ENCODE measurements at regions not wholly inside any gene's neighbourhood (a gene's known extent, or its start where the extent isn't known, plus 50 kb on each side); places are given as distances from the start of the nearest gene placed in this dataset.
"Not testable (repeated sequence)": the region's sequence is repeated elsewhere in the genome, so short reads cannot be mapped to it uniquely, and the experiment has no call there.

GRCh38 chr4:23091711-23092110 is 399.0 kb downstream of the GBA3 start:
- intact Hi-C loops (cut with DNase I): no loop called here
- WGBS: 18% methylated on average over 1 of the region's 1 CpG
- H3K4me3 ChIP-seq: no peak overlapping the region
- TF ChIP-seq CTCF (IDR thresholded peaks at IDR 0.05): no peak
- TF ChIP-seq POLR2AphosphoS5 (IDR thresholded peaks at IDR 0.05): no peak
- TF ChIP-seq POLR2A (IDR thresholded peaks at IDR 0.05): no peak
- no peak overlapping the region for H3K27ac ChIP-seq
- no peaks in the 10 kb centered on the region for H3K4me1 ChIP-seq (replicated peaks)
- no peaks in the 10 kb centered on the region for H3K9me3 ChIP-seq
- no peaks in the 10 kb centered on the region for H3K36me3 ChIP-seq
- no peaks in the 10 kb centered on the region for H3K27me3 ChIP-seq (replicated peaks; ENCODE audit: insufficient read depth)
- no peak for DNase-seq (ENCODE audit: low spot score)

GRCh38 chr4:23085249-23085568 is 392.5 kb downstream of the GBA3 start:
- H3K27ac ChIP-seq: no peak overlapping the region
- no peaks in the 10 kb centered on the region for H3K36me3 ChIP-seq
- no peaks in the 10 kb centered on the region for H3K4me1 ChIP-seq (replicated peaks)
- H3K27me3 ChIP-seq (replicated peaks; ENCODE audit: insufficient read depth): no peaks in the 10 kb centered on the region
- intact Hi-C loops (cut with DNase I): no loop called here
- H3K9me3 ChIP-seq: no peaks in the 10 kb centered on the region
- DNase-seq (ENCODE audit: low spot score): no peak
- TF ChIP-seq CTCF (IDR thresholded peaks at IDR 0.05): no peak
- TF ChIP-seq POLR2A (IDR thresholded peaks at IDR 0.05): no peak
- TF ChIP-seq POLR2AphosphoS5 (IDR thresholded peaks at IDR 0.05): no peak
- WGBS: 91% methylated on average over 2 of the region's 2 CpGs
- no peak overlapping the region for H3K4me3 ChIP-seq

GRCh38 chr4:23084559-23085248 is 392.0 kb downstream of the GBA3 start:
- H3K4me1 ChIP-seq (replicated peaks): no peaks in the 10 kb centered on the region
- no peak overlapping the region for H3K4me3 ChIP-seq
- WGBS: 89% methylated on average over 3 of the region's 3 CpGs
- H3K9me3 ChIP-seq: no peaks in the 10 kb centered on the region
- no peak for DNase-seq (ENCODE audit: low spot score)
- TF ChIP-seq CTCF (IDR thresholded peaks at IDR 0.05) (no peak), POLR2A (IDR thresholded peaks at IDR 0.05) (no peak), POLR2AphosphoS5 (IDR thresholded peaks at IDR 0.05) (no peak)
- intact Hi-C loops (cut with DNase I): no loop called here
- H3K36me3 ChIP-seq: no peaks in the 10 kb centered on the region
- no peaks in the 10 kb centered on the region for H3K27me3 ChIP-seq (replicated peaks; ENCODE audit: insufficient read depth)
- no peak overlapping the region for H3K27ac ChIP-seq

GRCh38 chr4:23083391-23083790 is 390.7 kb downstream of the GBA3 start:
- DNase-seq (ENCODE audit: low spot score): no peak
- Histone ChIP-seq H3K27ac (no peak overlapping the region), H3K27me3 (replicated peaks; ENCODE audit: insufficient read depth) (no peaks in the 10 kb centered on the region), H3K4me3 (no peak overlapping the region), H3K36me3 (no peaks in the 10 kb centered on the region), H3K9me3 (no peaks in the 10 kb centered on the region), H3K4me1 (replicated peaks) (no peaks in the 10 kb centered on the region)
- 64% methylated on average over 2 of the region's 2 CpGs for WGBS
- intact Hi-C loops (cut with DNase I): no loop called here
- no peak for TF ChIP-seq CTCF (IDR thresholded peaks at IDR 0.05)
- no peak for TF ChIP-seq POLR2A (IDR thresholded peaks at IDR 0.05)
- TF ChIP-seq POLR2AphosphoS5 (IDR thresholded peaks at IDR 0.05): no peak

GRCh38 chr4:23080171-23080570 is 387.4 kb downstream of the GBA3 start:
- H3K27me3 ChIP-seq (replicated peaks; ENCODE audit: insufficient read depth); H3K4me1 ChIP-seq (replicated peaks); intact Hi-C loops (cut with DNase I); DNase-seq (ENCODE audit: low spot score); H3K4me3 ChIP-seq; H3K27ac ChIP-seq; H3K36me3 ChIP-seq; H3K9me3 ChIP-seq: not testable (repeated sequence)
- WGBS: 90% methylated on average over 2 of the region's 2 CpGs

Measured in prostate gland (tissue), 2 donors.